ENCODE measurements at regions not wholly inside any gene's neighbourhood (a gene's known extent, or its start where the extent isn't known, plus 50 kb on each side); places are given as distances from the start of the nearest gene placed in this dataset.

DNA sequence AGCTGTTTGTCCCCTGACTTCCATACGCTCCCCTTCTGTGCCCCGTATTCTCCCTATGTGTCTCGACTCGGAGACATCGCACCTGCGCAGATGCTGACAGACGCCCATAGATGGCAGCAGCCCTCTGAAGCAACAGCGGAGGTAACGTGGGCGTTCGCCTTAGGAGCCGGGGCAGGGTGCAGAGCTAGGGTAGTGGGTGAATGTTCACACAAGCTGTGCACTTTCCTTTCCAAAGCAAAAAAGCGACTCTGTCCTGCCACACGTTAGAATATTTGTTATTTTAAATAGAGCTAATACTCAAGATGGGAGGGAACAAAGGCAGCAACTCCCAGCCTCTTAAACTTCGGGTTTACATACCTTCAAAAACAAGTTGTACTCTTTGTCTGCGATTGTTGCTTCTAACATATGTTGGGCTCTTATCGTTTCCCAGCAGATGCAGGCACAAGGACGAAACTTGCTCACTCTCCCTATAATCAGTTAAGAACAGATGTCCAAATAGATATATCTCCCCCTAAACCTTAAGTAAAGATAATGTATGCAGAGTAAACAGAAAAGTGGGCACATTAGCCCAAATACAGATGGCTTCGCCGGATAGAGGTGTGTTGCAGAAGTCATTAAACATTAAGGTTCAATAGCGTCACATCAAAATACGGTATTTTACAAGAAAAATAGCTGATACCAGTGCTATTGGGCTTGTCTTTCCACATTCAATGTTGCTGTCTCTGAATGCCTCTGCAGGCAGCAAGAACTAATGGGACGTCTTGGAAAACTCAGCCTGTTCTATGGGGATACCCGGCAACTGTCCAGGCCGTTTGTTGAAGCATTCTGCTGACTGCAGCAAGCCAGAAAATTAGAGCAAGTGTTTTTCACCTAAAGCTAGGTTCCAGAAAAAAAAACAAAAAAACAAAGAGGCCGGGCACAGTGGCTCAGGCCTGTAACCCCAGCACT is 340.3 kb upstream of the PRKCQ start:
- H3K4me1 ChIP-seq (ENCODE audit: control insufficient read depth, insufficient read depth, low read length, poor library complexity, severe bottlenecking), result no peaks in the 10 kb centered on the region
- peak; percentile 41 to 48 (median 44) for DNase-seq
- H3K27me3 ChIP-seq (replicated peaks; ENCODE audit: control insufficient read depth, insufficient read depth, low read length, poor library complexity, severe bottlenecking), result peaks cover 3% of the 10 kb centered on the region
- H3K36me3 ChIP-seq (ENCODE audit: control insufficient read depth, insufficient read depth, low read length), result no peaks in the 10 kb centered on the region
- H3K9me3 ChIP-seq (ENCODE audit: control insufficient read depth, low read length), result no peaks in the 10 kb centered on the region
- no peak overlapping the region for H3K4me3 ChIP-seq (ENCODE audit: insufficient read depth, low read depth, low read length, poor library complexity, severe bottlenecking)
- no peak overlapping the region for H3K27ac ChIP-seq (ENCODE audit: insufficient read depth, low read length, poor library complexity, severe bottlenecking)

DNA sequence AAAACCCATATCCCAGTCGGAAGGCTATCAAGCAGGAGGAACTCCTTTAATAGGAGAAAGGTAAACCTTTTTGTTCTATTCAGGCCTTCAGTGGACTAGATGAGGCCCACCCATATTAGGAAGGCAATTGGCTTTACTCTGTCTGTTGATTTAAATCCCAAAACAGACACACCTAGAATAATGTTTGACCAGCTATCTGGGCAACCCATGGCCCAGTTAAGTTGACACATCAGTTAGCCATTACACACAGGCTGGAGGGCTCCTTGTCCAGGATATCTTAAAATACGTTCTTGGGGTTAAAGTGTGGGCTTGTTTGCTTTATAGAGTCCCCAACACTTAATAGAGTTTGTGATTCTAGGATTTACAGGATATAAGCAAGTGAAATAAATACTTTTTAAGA is 339.0 kb upstream of the PRKCQ start:
- Histone ChIP-seq H3K27me3 (replicated peaks; ENCODE audit: control insufficient read depth, insufficient read depth, low read length, poor library complexity, severe bottlenecking) (peaks cover 3% of the 10 kb centered on the region), H3K9me3 (ENCODE audit: control insufficient read depth, low read length) (no peaks in the 10 kb centered on the region), H3K4me1 (ENCODE audit: control insufficient read depth, insufficient read depth, low read length, poor library complexity, severe bottlenecking) (no peaks in the 10 kb centered on the region), H3K4me3 (ENCODE audit: insufficient read depth, low read depth, low read length, poor library complexity, severe bottlenecking) (no peak overlapping the region), H3K36me3 (ENCODE audit: control insufficient read depth, insufficient read depth, low read length) (no peaks in the 10 kb centered on the region), H3K27ac (ENCODE audit: insufficient read depth, low read length, poor library complexity, severe bottlenecking) (no peak overlapping the region)
- no peak for DNase-seq

DNA sequence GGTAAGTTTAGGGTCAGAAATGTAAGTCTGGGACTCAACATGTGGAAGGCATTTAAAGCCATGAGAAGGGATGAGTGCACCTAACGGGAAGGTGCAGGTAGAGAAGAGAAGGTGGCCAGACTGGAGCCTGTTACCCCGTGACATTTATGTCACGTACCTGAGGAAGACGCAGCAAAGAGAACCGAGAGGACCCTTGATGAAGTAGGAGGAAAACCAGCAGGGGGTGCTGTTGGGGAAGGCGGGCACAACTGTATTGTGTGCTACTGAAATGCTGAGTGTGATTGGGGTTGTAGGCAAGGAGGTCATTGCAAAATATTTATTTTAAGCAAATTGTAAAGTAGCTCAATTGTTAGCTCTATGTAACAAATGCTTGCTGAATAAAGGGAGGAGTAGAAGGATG is 338.2 kb upstream of the PRKCQ start:
- peak; percentile 13 to 48 (median 38) for DNase-seq
- Histone ChIP-seq H3K27me3 (replicated peaks; ENCODE audit: control insufficient read depth, insufficient read depth, low read length, poor library complexity, severe bottlenecking) (peaks cover 3% of the 10 kb centered on the region), H3K36me3 (ENCODE audit: control insufficient read depth, insufficient read depth, low read length) (no peaks in the 10 kb centered on the region), H3K4me1 (ENCODE audit: control insufficient read depth, insufficient read depth, low read length, poor library complexity, severe bottlenecking) (no peaks in the 10 kb centered on the region), H3K4me3 (ENCODE audit: insufficient read depth, low read depth, low read length, poor library complexity, severe bottlenecking) (no peak overlapping the region), H3K9me3 (ENCODE audit: control insufficient read depth, low read length) (no peaks in the 10 kb centered on the region), H3K27ac (ENCODE audit: insufficient read depth, low read length, poor library complexity, severe bottlenecking) (no peak overlapping the region)

DNA sequence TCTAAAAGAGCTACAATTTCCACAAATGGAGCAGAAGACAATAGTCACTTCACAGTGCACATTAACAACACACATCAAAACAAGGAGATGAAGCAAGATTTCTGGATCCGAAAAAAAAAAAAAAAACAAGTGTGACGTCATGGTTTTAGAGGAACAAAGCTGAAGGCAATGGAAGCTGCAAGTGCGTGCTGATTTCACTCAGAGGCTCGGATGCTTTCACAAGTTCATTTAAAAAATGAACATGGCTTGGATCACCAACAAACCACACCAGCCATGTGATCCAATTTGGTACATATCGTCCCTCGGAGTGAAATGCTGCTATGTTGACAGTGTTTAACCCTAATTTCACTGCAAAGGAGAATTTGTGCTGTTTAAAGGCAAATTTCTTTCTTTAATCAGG is 337.0 kb upstream of the PRKCQ start:
- DNase-seq, result no peak
- H3K4me3 ChIP-seq (ENCODE audit: insufficient read depth, low read depth, low read length, poor library complexity, severe bottlenecking), result no peak overlapping the region
- H3K27me3 ChIP-seq (replicated peaks; ENCODE audit: control insufficient read depth, insufficient read depth, low read length, poor library complexity, severe bottlenecking), result peaks cover 3% of the 10 kb centered on the region
- H3K9me3 ChIP-seq (ENCODE audit: control insufficient read depth, low read length), result no peaks in the 10 kb centered on the region
- H3K27ac ChIP-seq (ENCODE audit: insufficient read depth, low read length, poor library complexity, severe bottlenecking), result no peak overlapping the region
- H3K4me1 ChIP-seq (ENCODE audit: control insufficient read depth, insufficient read depth, low read length, poor library complexity, severe bottlenecking), result peaks cover 4% of the 10 kb centered on the region
- H3K36me3 ChIP-seq (ENCODE audit: control insufficient read depth, insufficient read depth, low read length), result no peaks in the 10 kb centered on the region

DNA sequence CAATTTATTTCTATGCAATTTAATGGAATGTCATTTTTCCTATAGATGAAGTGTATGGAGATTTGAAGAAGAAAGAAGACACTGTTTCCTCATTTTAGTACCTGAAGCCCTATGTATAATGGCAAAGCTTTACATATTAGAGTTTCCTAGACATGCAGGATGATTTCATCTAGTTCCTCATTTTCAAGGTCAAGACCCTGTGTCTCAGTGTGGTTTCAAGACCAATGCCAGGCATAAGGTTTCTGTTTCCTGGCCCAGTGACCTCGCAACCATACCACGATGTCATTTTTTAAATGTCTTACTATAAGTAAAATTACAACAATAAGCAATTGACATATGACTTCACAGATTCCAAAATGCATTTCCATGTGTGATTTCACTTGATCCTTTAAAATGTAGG is 336.5 kb upstream of the PRKCQ start:
- Histone ChIP-seq H3K27ac (ENCODE audit: insufficient read depth, low read length, poor library complexity, severe bottlenecking) (no peak overlapping the region), H3K27me3 (replicated peaks; ENCODE audit: control insufficient read depth, insufficient read depth, low read length, poor library complexity, severe bottlenecking) (peaks cover under 1% of the 10 kb centered on the region), H3K4me1 (ENCODE audit: control insufficient read depth, insufficient read depth, low read length, poor library complexity, severe bottlenecking) (peaks cover 4% of the 10 kb centered on the region), H3K4me3 (ENCODE audit: insufficient read depth, low read depth, low read length, poor library complexity, severe bottlenecking) (no peak overlapping the region), H3K9me3 (ENCODE audit: control insufficient read depth, low read length) (no peaks in the 10 kb centered on the region), H3K36me3 (ENCODE audit: control insufficient read depth, insufficient read depth, low read length) (no peaks in the 10 kb centered on the region)
- no peak for DNase-seq

DNA sequence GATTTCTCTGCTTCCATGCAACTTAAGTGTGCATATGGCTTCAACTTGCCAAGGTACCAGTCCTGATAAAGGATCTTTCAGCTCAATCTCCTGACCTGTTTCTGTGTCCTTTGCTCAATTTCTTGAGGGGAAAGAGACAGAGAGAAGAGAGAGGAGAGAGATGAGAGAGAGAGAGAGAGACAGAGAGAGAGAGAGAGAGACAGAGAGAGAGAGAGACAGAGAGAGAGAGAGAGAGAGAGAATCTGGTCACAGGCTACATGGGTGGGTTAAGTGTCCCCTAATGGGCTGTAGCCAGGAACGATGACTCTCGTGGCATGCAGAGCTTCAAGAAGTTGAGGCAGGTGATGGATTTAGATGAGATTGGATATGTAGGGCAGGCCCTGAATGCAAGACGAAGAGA is 335.2 kb upstream of the PRKCQ start:
- H3K4me1 ChIP-seq (ENCODE audit: control insufficient read depth, insufficient read depth, low read length, poor library complexity, severe bottlenecking), result peaks cover 4% of the 10 kb centered on the region
- no peaks in the 10 kb centered on the region for H3K36me3 ChIP-seq (ENCODE audit: control insufficient read depth, insufficient read depth, low read length)
- no peak overlapping the region for H3K4me3 ChIP-seq (ENCODE audit: insufficient read depth, low read depth, low read length, poor library complexity, severe bottlenecking)
- no peaks in the 10 kb centered on the region for H3K27me3 ChIP-seq (replicated peaks; ENCODE audit: control insufficient read depth, insufficient read depth, low read length, poor library complexity, severe bottlenecking)
- no peaks in the 10 kb centered on the region for H3K9me3 ChIP-seq (ENCODE audit: control insufficient read depth, low read length)
- DNase-seq, result no peak
- no peak overlapping the region for H3K27ac ChIP-seq (ENCODE audit: insufficient read depth, low read length, poor library complexity, severe bottlenecking)

DNA sequence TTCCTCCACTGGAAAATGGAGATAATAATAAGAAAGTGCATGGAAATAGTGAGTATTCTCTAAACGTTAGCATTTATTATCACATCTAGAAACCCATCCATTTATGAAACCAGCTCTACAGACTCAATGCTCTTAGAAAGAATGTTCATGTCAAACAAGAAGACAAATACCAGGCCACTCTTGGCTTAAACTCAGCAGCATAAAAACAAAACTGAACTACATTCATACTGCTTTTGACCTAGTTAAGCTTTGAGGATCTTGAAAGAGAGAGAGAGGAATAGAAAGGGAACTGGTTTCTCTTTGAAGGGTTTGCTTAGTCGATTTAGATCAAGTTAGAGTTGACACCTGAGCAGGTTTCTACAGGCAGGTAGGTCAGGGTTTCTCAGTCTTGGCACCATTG is 332.9 kb upstream of the PRKCQ start:
- H3K9me3 ChIP-seq (ENCODE audit: control insufficient read depth, low read length), result no peaks in the 10 kb centered on the region
- H3K27ac ChIP-seq (ENCODE audit: insufficient read depth, low read length, poor library complexity, severe bottlenecking), result no peak overlapping the region
- peaks cover 4% of the 10 kb centered on the region for H3K4me1 ChIP-seq (ENCODE audit: control insufficient read depth, insufficient read depth, low read length, poor library complexity, severe bottlenecking)
- no peak overlapping the region for H3K4me3 ChIP-seq (ENCODE audit: insufficient read depth, low read depth, low read length, poor library complexity, severe bottlenecking)
- H3K27me3 ChIP-seq (replicated peaks; ENCODE audit: control insufficient read depth, insufficient read depth, low read length, poor library complexity, severe bottlenecking), result no peaks in the 10 kb centered on the region
- H3K36me3 ChIP-seq (ENCODE audit: control insufficient read depth, insufficient read depth, low read length), result no peaks in the 10 kb centered on the region
- no peak for DNase-seq

DNA sequence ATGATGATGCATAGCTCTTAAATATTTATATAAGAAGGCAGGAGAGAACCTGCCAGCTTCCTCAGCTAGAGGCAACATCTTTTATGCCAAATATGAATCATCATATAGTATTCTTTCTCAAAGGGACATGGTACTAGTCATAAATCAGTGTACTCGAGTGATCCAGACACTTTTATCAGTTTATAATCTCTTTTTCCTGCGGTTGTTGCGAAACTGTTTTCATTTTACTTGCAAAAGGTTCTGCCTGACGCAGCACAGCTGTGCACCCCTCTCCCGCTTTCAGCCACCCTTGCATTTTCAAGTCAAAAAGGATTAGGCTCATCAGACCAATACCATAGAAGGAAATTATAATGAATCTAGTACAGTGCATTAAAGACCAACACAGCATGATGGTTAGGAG is 332.3 kb upstream of the PRKCQ start:
- no peaks in the 10 kb centered on the region for H3K27me3 ChIP-seq (replicated peaks; ENCODE audit: control insufficient read depth, insufficient read depth, low read length, poor library complexity, severe bottlenecking)
- H3K4me1 ChIP-seq (ENCODE audit: control insufficient read depth, insufficient read depth, low read length, poor library complexity, severe bottlenecking), result peaks cover 4% of the 10 kb centered on the region
- no peak overlapping the region for H3K27ac ChIP-seq (ENCODE audit: insufficient read depth, low read length, poor library complexity, severe bottlenecking)
- H3K36me3 ChIP-seq (ENCODE audit: control insufficient read depth, insufficient read depth, low read length), result no peaks in the 10 kb centered on the region
- no peaks in the 10 kb centered on the region for H3K9me3 ChIP-seq (ENCODE audit: control insufficient read depth, low read length)
- no peak overlapping the region for H3K4me3 ChIP-seq (ENCODE audit: insufficient read depth, low read depth, low read length, poor library complexity, severe bottlenecking)
- no peak for DNase-seq

DNA sequence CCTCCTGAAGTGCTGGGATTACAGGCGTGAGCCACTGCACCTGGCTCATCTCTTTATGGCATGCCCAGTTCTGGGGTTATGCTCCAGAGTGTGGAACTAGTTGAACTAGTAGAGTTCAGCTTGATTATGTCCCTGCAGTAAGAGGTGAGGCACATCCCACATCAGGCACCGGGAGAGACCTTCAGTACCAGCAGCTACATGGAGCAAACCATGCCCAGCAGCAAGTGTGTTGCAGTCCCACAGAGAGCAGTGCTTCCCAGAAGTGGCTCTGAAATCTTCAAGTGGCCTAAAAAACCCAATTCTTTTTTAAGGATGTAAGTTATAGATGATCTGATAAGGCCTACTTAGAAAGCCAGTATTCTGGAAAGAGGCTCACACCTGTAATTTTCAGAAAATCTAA is 331.9 kb upstream of the PRKCQ start:
- H3K4me1 ChIP-seq (ENCODE audit: control insufficient read depth, insufficient read depth, low read length, poor library complexity, severe bottlenecking), result peaks cover 4% of the 10 kb centered on the region
- no peak overlapping the region for H3K4me3 ChIP-seq (ENCODE audit: insufficient read depth, low read depth, low read length, poor library complexity, severe bottlenecking)
- H3K27me3 ChIP-seq (replicated peaks; ENCODE audit: control insufficient read depth, insufficient read depth, low read length, poor library complexity, severe bottlenecking), result no peaks in the 10 kb centered on the region
- H3K9me3 ChIP-seq (ENCODE audit: control insufficient read depth, low read length), result no peaks in the 10 kb centered on the region
- H3K36me3 ChIP-seq (ENCODE audit: control insufficient read depth, insufficient read depth, low read length), result no peaks in the 10 kb centered on the region
- DNase-seq, result no peak
- H3K27ac ChIP-seq (ENCODE audit: insufficient read depth, low read length, poor library complexity, severe bottlenecking), result no peak overlapping the region

DNA sequence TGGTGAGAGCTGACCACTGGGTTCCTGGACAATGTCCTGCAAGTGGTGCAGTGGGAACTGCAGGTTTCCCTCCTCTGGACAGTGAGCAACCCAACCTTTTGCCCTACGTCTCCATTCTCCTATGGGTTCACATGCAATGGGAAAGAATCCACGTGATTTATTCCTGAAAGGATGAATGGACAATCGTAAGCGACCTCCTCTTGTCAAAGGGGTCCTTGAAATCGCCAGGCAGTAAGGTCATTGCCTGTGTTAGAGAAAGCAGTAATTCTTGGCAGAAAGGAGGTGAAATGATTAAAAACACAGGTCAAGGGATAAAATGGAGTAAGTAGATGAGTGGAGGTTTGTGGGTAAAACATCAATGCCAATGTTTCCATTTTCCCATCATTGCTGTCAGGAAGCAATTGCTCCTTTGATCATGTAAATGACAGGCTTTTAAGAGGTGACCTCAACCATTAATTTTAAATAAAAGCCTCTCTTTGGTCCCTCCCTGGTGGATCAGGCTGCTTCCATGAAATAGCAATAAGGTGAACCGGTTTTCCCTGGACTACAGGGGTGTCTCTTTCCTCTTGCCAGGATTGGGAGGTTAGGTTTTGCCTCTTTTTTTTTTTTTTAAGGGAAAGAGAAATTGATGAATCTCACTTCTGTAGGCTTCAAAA is 330.0 kb upstream of the PRKCQ start:
- Histone ChIP-seq H3K9me3 (ENCODE audit: control insufficient read depth, low read length) (no peaks in the 10 kb centered on the region), H3K4me3 (ENCODE audit: insufficient read depth, low read depth, low read length, poor library complexity, severe bottlenecking) (no peak overlapping the region), H3K27ac (ENCODE audit: insufficient read depth, low read length, poor library complexity, severe bottlenecking) (no peak overlapping the region), H3K27me3 (replicated peaks; ENCODE audit: control insufficient read depth, insufficient read depth, low read length, poor library complexity, severe bottlenecking) (no peaks in the 10 kb centered on the region), H3K36me3 (ENCODE audit: control insufficient read depth, insufficient read depth, low read length) (no peaks in the 10 kb centered on the region), H3K4me1 (ENCODE audit: control insufficient read depth, insufficient read depth, low read length, poor library complexity, severe bottlenecking) (peaks cover 4% of the 10 kb centered on the region)
- DNase-seq, result no peak

Measured in effector memory CD4-positive, alpha-beta T cell (primary cell).